ENCODE measurements at regions not wholly inside any gene's neighbourhood (a gene's known extent, or its start where the extent isn't known, plus 50 kb on each side); places are given as distances from the start of the nearest gene placed in this dataset.

- no peak for FAIRE-seq
These were observed 1036.3 kb downstream of the TTLL7 start for GRCh38 chr1:82962658-82963057.

More at GRCh38 chr1:82962658-82963057, 1036.3 kb downstream of the TTLL7 start:
- Histone ChIP-seq H3K36me3 (ENCODE audit: control insufficient read depth in 2 of 2, insufficient read depth in 2 of 2, low read length in 1 of 2) (no peaks in the 10 kb centered on the region), H3K4me3 (no peak overlapping the region), H3K9ac (ENCODE audit: control insufficient read depth, insufficient read depth, low read length) (no peak overlapping the region), H3K79me2 (ENCODE audit: control insufficient read depth, insufficient read depth, low read length) (no peaks in the 10 kb centered on the region), H3K9me3 (replicated peaks; ENCODE audit: control insufficient read depth, insufficient read depth, low read length) (no peaks in the 10 kb centered on the region), H3K4me1 (ENCODE audit: control insufficient read depth, insufficient read depth, low read length) (no peaks in the 10 kb centered on the region), H4K20me1 (ENCODE audit: control insufficient read depth, insufficient read depth) (no peaks in the 10 kb centered on the region), H3K27ac (ENCODE audit: control insufficient read depth, insufficient read depth) (no peak overlapping the region), H2AFZ (ENCODE audit: control insufficient read depth, low read depth, low read length) (no peak overlapping the region), H3K4me2 (ENCODE audit: control insufficient read depth, insufficient read depth) (no peak overlapping the region), H3K27me3 (replicated peaks in 1 of 2; ENCODE audit: control insufficient read depth in 2 of 2, insufficient read depth in 2 of 2, low read length in 1 of 2) (no peaks in the 10 kb centered on the region)
- ChIA-PET SMC1A (ENCODE audit: uncharacterized antibody, unreplicated experiment) (no interaction called here), RAD21 (ENCODE audit: unreplicated experiment) (interaction anchor here (0.6 kb wide), 1 partner anchor 16 kb away, joined by 3 read pairs; no protein-coding TSS in a partner anchor), CTCF (no interaction called here), POLR2A (no interaction called here)
- in situ Hi-C loops (cut with MboI) (no loop called here), intact Hi-C loops (cut with micrococcal nuclease; ENCODE audit: unreplicated experiment) (no loop called here)
- TF ChIP-seq TCF3 (IDR thresholded peaks at IDR 0.05; ENCODE audit: borderline replicate concordance, insufficient read depth, low read depth, low read length), result no peak
- no peak for TF ChIP-seq ATF3 (IDR thresholded peaks at IDR 0.05; ENCODE audit: borderline replicate concordance, extremely low read depth, low read depth, low read length)
- TF ChIP-seq PKNOX1 (IDR thresholded peaks at IDR 0.05), result no peak
- no peak for TF ChIP-seq POU2F2 (IDR thresholded peaks at IDR 0.05; ENCODE audit: borderline replicate concordance, low read depth, low read length)
- no peak for TF ChIP-seq HDGF (IDR thresholded peaks at IDR 0.05)
- TF ChIP-seq CREB1 (IDR thresholded peaks at IDR 0.05; ENCODE audit: low read depth), result no peak
- ATAC-seq (no peak), DNase-seq (ENCODE audit: low read depth, low spot score) (no peak)
- BruUV-seq (replicated peaks), result no TSS peak
- 0% methylated on average over 2 of the region's 2 CpGs for WGBS (ENCODE audit: insufficient coverage, insufficient replicate concordance, low lambda C conversion rate, missing lambda C conversion rate)
